Fibroblast of skin of right biceps (primary cell): ENCODE measurements at regions not wholly inside any gene's neighbourhood (a gene's known extent, or its start where the extent isn't known, plus 50 kb on each side); places are given as distances from the start of the nearest gene placed in this dataset.
"Not testable (repeated sequence)": the region's sequence is repeated elsewhere in the genome, so short reads cannot be mapped to it uniquely, and the experiment has no call there.

ENCODE experiments used
- DNase-seq: peaks from one replicate; pipeline ENCODE4 v3.0.0-alpha.2; 2013

DNA sequence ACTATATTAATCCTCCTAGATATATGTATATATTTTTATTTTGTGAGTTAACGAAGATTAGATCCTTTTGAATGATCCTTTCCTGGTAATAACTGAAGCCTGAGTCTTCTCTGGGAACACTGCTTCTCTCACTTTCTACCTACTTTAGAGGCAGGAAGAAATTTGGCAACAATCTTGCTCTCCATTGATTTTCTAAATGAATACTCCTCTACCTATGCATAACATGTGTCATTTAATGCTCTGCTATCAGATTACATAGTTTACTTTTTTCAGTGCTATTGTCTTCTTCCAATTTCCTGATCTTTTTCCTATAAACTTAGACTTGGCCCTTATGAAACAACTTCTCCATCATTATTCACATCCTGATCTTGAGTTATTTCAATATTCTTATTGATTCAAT lies 60.4 kb upstream of the PDHA2 start:
- DNase-seq, result no peak

DNA sequence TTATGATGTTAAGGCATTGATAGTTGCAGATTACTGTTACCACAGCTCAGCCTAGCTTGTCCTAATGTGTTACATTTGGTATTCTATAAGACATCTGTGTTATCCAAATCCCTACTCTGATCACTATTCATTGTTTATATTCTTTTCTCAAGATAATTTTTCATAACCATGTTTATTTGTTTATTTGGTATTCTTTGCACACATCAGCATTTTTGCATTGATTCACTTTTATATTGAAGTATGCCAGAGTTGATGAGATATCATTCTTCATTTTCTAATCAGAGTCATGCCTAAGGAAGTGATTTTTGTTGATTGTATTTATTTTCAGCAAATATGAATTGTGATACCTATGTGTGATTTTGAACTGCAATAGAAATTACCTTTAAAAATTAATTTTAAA lies 61.2 kb upstream of the PDHA2 start:
- no peak for DNase-seq

DNA sequence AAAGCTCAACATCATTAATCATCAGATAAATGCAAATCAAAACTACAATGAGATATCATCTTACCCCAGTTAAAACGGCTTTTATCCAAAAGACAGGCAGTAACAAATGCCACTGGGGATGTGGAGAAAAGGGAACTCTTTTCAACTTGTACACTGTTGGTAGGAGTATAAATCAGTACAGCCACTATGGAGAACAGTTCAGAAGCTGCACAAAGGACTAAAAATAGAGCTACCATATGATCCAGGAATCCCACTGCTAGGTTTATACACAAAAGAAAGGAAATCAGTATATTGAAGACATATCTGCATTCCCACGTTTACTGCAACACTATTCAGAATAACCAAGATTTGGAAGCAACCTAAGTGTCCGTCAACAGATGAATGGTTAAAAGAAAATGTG lies 69.3 kb upstream of the PDHA2 start:
- not testable (repeated sequence) for DNase-seq

DNA sequence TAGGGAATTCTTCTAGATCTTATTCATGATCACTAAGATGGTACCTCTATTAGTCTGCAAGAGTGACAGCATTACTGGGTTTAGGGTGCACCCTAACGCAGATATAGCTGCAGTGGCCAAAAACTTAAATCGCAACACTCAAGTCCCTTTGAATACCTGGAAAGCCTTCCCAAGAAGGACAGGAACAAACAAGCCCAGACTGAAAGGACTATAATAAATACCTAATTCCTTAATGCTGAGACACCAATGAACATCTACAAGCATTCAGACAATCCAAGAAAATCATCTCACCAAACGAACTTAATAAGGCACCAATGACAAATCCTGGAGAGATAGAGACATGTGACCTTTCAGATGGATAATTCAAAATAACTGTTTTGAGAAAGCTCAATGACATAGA lies 74.9 kb upstream of the PDHA2 start:
- no peak for DNase-seq

DNA sequence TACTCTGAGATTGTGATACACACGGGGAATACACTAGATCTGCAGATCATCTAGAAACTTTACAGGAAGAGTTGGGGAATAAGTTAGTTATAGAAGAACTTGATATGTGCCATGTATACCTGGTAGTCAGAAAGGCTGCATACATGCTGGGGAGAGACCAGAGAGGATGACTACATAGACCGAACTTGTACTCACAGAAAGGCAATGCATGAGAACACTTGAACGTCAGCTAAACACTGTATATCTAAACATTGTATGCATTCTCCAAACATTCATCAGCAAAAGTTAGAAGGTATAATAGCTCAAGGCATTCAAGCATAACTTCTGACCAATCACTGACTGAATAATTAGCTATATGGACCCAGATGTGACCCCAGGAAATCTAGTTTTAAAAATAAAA lies 78.0 kb upstream of the PDHA2 start:
- DNase-seq, result no peak

DNA sequence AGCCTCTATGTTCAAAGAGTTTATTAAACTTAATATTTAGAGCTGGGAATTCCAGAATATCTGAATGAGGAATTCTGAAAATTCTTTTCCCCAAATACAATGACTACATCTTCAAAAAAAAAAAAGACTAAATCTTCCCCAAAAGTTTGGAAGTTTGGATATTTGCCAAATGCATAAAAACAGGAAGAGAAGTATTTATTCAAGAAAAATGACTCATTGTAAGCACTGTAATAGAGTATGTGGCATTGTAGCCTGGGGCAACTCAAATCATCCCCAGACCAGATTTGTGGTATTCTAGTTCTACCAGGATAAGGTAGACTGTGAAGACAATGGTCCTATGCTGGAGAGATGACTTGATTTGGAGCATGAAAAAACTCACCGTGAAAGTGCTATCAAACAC lies 78.5 kb upstream of the PDHA2 start:
- DNase-seq, result peak; percentile 18

DNA sequence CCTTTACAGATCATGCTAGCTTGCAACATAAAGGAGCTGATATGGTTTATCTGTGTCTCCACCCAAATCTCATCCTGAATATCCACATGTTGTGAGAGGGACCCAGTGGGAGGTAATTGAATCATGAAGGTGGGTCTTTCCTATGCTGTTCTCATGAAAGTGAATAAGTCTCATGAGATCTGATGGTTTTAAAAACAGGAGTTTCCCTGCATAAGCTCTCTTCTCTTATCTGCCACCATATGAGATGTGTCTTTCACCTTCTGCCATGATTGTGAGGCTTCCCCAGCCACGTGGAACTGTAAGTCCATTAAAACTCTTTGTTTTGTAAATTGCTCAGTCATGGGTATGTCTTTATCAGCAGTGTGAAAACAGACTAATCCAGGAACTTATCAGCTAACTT lies 79.2 kb upstream of the PDHA2 start:
- not testable (repeated sequence) for DNase-seq

DNA sequence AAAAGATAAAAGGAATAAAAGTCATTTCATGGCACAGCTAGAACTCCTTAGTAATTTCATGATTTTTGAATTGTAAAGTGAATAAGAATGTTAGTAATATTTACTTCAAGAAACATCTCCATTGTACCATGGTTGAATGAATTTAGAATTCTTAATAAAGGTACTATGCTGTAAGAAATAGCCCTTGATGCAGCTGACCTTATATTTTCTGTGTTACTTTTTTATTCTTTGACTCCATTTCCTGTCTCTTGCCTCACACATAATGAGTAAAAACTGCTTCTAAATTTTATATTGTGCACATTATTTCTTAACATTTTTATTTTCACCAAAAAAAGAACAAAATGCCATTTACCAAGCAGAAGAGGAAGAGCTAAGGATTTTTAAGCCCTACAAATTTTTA lies 81.9 kb upstream of the PDHA2 start:
- no peak for DNase-seq

DNA sequence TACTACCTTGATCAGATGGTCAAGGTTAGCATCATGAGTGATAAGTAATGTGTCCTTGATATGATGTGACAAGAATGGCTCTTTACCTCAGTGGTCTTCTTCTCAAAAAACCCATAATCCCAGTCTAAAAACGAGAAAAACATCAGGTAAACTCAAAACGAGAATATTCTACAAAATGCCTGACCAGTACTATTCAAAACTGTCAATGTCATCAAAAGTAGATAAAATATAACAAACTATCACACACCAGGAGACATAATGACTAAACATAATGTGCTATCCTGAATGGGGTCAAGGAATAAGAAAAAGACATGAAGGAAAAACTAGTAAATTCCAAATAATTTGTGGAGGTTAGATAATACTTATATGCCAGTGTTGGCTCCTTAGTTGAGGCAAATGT lies 85.2 kb upstream of the PDHA2 start:
- no peak for DNase-seq

DNA sequence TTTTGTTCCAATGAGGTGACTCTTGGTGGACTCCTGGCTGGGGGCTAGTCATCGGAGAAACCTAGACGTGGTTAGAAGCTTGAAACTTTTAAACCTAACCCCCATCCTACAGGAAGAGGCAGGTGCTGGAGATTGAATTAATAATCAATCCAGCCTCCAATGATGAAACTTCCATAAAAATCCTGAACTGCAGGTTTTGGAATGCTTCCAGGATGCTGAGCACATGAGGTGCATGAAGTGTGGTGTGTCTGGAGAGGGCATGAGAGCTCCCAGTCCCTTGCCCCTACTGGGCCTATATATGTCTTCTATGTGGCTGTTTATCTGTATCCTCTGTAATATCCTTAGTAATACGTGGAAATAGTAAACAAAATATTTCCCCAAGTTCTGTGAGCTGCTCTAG lies 90.7 kb upstream of the PDHA2 start:
- DNase-seq, result no peak

DNA sequence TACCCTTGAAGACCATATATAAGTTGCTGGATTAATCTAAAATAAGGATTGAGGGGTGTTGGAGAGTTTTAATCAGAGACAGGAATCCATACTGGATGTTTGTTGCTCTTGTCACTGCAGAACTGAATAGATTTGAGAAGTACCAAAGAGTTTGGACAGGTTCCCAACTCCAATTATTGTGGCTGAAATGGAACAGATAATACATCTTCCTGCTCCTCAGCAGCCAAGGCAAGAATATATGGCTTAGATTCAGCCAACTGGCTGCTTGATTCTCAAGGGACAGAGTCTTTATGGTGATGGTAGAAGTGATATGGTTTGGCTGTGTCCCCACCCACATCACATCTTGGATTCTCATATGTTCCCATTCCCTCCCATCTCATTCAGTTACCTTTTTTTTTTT lies 97.0 kb upstream of the PDHA2 start:
- DNase-seq, result no peak

DNA sequence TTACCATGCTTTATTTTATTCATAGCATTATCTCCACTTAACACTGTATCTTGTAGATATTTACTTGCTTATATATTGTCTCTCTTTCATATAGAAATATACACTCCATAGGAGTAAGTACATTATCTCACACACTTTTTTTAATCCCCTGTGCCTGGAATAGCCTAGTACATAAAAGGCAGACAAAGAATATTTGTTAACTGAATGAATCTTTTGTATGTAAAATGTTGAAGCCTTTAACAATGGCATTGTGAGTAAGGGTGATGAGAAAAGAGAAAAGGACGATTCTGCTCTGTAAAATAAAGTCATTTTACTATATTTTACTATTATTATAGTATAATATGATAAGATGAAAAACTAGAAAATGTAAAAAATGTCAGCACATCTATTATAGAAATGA lies 97.7 kb upstream of the PDHA2 start:
- no peak for DNase-seq

DNA sequence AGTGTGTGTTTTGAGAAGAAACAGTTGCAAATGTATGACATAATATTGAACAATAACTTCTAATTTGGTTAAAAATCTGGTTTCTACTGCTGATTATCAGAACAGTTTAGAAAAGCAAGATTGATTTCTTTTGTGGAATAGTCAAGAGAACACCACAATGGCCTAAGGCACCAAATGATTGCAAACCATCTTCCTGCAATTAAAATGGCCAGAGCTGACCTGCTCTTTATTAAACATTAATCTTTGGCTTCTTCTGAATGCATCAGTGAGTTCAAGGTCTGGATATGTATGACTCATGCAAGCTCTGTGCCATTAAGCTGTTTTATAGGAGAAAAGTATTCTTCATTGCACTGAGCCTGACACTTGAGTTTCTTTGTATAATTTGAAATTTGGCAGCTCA lies 107.8 kb upstream of the PDHA2 start:
- DNase-seq, result no peak

DNA sequence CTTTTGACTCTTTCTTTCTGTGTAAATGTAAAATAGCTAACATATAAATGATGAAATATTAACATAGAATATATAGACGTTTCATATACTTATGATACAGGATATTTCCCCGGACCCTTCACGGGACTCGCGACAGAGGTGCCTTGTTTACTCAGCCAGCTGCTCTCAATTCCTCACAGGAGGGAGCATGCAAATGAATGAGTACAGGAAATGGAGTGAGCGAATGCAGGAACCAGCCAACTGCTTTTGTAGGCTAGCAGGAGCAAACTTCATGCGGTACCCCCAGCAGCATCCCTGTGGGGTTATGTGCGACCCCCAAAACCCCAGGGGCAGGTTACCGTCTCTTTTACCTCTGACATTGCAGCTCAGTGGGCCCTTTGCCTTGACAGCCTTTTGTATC lies 110.3 kb upstream of the PDHA2 start:
- DNase-seq, result no peak

DNA sequence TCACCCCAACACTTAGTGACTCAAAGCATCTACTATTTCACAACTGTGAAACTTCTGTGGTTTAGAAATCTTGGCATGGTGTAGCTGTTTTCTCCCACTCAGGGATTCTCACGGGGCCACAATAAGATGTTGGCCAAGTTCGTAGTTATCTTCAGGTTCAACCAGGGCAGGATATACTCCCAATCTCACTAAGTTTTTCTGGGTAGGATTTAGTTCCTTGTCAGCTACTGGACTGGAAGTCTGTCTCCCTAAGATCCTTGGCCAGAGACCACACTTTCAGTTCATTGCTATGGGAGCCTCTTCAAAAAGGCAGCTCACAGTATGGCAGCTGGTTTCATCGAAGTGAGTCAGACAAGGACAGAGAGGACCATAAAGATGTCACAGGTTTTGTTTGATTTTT lies 111.7 kb upstream of the PDHA2 start:
- DNase-seq, result peak; percentile 6

DNA sequence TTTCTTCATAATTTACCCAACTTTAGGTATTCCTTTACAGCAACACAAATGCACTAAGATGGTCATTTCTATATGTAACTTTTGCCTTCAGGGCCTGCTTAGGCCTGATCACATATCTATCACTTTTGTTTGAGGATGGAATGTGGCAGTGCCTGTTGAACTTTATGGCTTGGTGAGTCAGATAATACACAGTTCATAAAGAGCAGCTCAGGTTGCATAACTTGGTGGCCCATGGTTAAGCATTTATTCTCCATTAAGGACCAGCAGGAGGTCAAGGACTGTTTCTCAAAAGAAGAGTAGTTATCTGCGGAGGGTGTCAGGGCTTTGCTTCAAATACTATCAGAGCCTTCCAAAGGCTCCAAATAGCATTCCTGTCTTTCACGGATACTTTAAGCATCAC lies 124.1 kb upstream of the PDHA2 start:
- DNase-seq, result no peak

DNA sequence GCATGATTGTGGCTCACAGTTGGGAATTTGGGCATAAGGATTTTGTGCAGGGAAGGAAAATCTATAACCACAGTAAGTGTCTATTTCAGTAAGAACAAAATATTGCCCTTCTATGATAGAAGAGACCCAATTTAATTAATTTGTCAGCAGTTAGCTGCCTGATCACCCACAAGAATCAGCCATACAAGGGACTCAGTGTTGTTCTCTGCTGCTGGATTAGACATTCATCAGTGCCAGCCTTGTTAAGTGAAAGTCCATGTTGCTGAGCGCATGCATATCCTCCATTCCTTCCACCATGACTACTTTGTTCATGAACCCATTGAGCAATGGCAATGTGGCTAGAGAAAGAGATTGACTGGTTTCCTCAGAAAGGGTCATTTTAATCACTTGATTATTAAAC lies 125.3 kb upstream of the PDHA2 start:
- no peak for DNase-seq

DNA sequence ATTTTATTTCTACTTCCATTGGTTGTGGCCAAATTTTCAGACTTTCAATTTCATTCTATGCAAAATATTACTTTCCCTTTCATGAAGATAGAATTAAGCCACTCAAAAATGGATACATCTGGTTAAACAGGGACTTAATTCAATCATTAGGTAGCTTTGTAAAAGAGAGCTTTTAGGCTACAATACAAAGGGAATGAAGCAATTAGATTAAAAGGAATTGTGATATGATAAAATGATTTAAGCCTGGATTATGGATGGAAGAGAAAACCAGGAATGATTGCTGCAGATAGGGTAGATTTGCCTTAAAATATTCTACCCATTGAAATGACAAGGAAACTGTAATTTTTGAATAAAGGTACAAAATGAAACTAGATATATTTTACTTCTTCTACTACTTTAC lies 134.6 kb upstream of the PDHA2 start:
- no peak for DNase-seq

DNA sequence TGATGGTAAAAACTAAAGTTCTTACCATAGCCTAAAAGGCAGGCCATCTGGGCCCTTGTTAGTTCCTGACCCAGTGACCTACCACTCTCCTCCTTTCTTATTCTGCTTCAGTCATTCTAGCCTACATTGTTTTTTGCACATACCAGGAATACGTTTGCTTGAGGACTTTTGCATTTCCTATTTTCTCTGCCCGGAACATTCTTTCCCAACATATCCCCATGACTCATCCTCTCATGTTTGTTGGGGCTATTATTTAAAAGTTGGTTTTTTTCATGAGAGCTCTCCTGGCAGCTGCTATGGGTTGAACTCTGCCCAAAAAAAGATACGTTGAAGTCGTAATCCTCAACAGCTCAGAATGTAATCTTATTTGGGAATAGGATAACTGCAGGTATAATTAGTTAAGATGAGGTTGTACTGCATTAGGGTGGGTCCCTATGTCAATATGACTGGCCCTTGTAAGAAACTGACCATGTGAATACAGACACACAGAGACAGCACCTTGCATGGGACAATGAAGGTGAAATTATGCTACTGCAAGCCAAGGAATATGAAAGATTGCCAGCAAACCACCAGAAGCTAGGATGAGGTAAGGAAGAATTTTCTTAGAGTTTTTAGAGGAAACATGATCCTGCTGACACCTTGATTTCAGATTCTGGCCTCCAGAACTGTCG lies 138.3 kb upstream of the PDHA2 start:
- no peak for DNase-seq

DNA sequence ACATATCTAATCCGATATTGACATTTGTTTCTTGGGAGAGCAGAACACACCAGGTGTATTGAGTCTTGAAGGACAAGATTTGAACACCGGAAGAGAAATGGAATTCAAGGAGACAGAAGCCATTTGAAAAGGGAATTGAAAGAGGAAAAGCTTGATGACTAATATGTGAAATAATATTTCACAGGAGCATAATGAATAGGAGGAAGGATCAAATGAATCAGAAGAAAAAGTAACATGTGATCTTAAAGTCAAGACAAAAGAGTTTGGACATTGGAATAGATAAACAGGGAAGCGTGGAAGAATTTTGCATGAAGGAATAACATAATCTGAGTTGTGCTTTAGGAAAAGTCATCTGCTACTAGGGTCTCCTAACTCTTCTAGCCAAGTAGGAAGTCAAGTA lies 145.5 kb upstream of the PDHA2 start:
- DNase-seq, result no peak

DNA sequence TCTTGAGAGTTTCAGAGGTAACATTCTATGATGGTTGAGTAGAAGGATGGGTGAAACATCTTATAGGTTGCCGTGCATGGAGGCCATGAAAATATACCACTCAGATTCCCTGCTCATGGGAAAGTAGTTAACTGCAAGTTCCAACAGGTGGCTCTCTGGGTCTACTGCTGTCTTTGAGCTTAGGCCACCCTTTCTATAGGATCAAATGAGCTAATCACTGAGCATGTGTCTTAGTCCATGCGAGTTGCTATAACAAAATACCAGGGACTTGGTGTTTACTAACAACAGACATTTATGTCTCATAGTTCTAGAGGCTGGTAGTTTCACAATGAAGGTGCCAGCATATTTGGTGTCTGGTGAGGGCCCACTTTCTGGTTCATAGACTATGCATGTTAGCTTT lies 144.8 kb upstream of the UNC5C start:
- DNase-seq, result peak; percentile 2

DNA sequence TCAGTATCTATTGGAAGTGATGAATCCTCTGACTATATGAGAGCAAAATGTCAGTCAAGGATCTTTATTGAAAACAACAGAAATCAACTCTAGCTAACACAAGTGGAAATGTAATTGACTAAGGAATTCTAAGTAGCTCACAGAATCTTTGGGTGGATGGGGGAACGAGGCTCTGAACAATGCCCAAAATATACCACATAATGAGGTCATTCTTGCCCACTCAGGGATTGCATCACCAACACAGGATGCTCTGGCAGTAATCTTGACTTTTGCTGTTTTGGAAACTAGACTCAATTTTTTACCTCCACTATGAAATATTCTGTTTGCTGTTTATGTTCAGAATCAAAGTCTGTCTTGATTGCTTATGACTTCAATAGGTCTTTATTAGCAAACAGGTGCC lies 127.4 kb upstream of the UNC5C start:
- DNase-seq, result no peak

DNA sequence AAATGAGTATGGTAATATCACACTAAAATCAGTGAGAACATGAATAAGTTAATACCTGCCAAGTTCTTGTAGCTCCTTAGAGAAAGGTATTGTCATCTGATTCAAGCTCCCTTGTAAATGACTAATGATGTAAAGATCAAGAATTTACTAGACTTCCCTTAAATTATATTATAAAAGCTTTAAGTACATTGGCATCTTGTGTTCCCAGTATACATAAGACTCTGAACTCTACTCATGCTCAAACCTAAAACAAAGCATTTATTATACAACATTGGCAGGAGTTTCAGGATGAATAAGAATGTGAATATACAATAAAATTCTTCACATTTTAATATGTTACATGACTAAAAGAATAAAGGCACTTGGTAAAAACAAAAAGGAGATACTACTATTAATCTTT lies 126.8 kb upstream of the UNC5C start:
- no peak for DNase-seq

DNA sequence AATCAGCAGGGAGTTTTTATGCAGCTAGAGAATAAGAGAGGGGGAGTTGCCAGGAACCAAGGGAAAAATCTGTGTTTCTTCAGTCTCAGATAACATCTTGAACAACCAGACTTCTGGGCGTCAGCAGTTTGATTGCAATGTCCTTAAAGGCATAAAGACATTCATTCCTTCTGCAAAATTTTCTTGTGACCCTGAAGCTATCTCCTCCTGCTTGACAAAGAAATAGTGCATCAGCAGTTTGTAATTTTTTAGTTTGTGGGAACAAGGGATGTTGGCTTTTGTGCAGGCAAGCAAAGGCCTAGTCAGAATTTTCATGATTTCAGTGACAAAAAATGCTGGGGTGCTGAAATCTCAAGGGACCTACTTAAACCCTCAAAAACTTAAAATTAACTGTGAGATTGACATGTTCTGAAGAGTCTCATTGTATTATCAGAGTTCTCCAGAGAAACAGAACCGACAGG lies 125.8 kb upstream of the UNC5C start:
- no peak for DNase-seq

DNA sequence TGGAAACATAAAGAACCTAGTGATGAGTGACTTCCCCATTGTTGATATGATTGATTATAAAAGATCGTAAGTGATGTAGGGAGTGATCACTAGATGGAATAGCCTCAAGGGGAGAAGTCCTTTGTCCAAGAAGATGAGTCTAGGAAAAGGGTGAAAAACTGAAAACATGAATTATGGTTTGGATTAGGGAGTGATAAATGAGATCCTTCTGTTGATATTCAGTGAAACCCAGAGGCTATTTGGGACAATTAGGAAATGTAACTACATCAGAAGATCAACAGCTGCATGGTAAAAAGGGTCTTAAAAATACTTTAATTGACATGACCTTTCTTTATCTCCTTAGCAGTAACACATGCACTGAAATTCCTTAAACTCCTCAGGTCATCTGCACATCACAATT lies 124.0 kb upstream of the UNC5C start:
- DNase-seq, result no peak

DNA sequence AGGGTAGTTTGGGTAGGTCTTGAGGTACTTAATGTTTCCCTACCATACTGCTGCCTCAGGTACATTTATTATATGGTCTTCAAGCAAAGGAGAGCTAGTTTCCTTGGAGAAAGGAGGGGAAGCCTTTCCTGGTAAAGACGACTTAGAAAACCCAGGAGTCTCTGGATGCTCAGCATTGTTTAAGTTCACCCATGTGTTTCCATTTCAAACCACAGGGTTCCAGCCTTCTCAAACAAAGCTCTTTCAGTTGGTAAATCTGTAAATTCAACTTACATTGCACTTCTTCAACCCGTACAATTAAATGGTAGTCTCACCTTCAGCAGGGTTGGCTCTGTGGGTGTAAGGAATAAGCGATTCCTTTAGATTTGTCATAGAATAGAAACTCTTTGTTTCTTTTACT lies 111.9 kb upstream of the UNC5C start:
- no peak for DNase-seq
